GM21381 (cell line): ENCODE measurements at regions not wholly inside any gene's neighbourhood (a gene's known extent, or its start where the extent isn't known, plus 50 kb on each side); places are given as distances from the start of the nearest gene placed in this dataset.

Experiments used
- ATAC-seq: cut with Tn5 transposase; IDR thresholded peaks from one replicate; pipeline ENCODE4 v1.9.1; 2021; ENCODE audit warnings: mild to moderate bottlenecking, moderate library complexity; ENCODE audit not compliant: unreplicated experiment

GRCh38 chr11:79963856-79964645, 523.2 kb upstream of the TENM4 start:
- no peak for ATAC-seq

GRCh38 chr11:79960461-79960860, 519.6 kb upstream of the TENM4 start:
- ATAC-seq, result no peak

GRCh38 chr11:79959318-79959717, 518.5 kb upstream of the TENM4 start:
- no peak for ATAC-seq

- ATAC-seq, result no peak
Observed at GRCh38 chr11:79957702-79958101, 516.9 kb upstream of the TENM4 start.

- ATAC-seq, result no peak
Observed at GRCh38 chr11:79956061-79956460, 515.2 kb upstream of the TENM4 start.

GRCh38 chr11:79953629-79954028, 512.8 kb upstream of the TENM4 start:
- no peak for ATAC-seq

- no peak for ATAC-seq
Observed at GRCh38 chr11:79950741-79951140, 509.9 kb upstream of the TENM4 start.

- no peak for ATAC-seq
Observed at GRCh38 chr11:79950172-79950571, 509.3 kb upstream of the TENM4 start.

GRCh38 chr11:79949574-79949973, 508.7 kb upstream of the TENM4 start:
- ATAC-seq, result no peak

- no peak for ATAC-seq
Observed at GRCh38 chr11:79942646-79943045, 501.8 kb upstream of the TENM4 start.

- no peak for ATAC-seq
Observed at GRCh38 chr11:79942090-79942489, 501.3 kb upstream of the TENM4 start.

- no peak for ATAC-seq
Observed at GRCh38 chr11:79940974-79941735, 500.3 kb upstream of the TENM4 start.

- ATAC-seq, result no peak
Observed at GRCh38 chr11:79940165-79940564, 499.3 kb upstream of the TENM4 start.

- ATAC-seq, result no peak
Observed at GRCh38 chr11:79939111-79939510, 498.3 kb upstream of the TENM4 start.

GRCh38 chr11:79937676-79938334, 497.0 kb upstream of the TENM4 start:
- no peak for ATAC-seq

- ATAC-seq, result no peak
Observed at GRCh38 chr11:79932612-79933011, 491.8 kb upstream of the TENM4 start.

GRCh38 chr11:79931692-79932091, 490.9 kb upstream of the TENM4 start:
- ATAC-seq, result no peak

- no peak for ATAC-seq
Observed at GRCh38 chr11:79926707-79927106, 485.9 kb upstream of the TENM4 start.

GRCh38 chr11:79925570-79925969, 484.7 kb upstream of the TENM4 start:
- ATAC-seq, result peak; percentile 99

GRCh38 chr11:79922641-79923040, 481.8 kb upstream of the TENM4 start:
- no peak for ATAC-seq

- no peak for ATAC-seq
Observed at GRCh38 chr11:79920480-79920879, 479.6 kb upstream of the TENM4 start.

- ATAC-seq, result no peak
Observed at GRCh38 chr11:79919350-79919749, 478.5 kb upstream of the TENM4 start.
